Erythroblast (primary cell): ENCODE measurements at regions not wholly inside any gene's neighbourhood (a gene's known extent, or its start where the extent isn't known, plus 50 kb on each side); places are given as distances from the start of the nearest gene placed in this dataset.

ENCODE experiments used
- GATA1 ChIP-seq: IDR thresholded peaks from 2 replicates; pipeline ENCODE4 v1.6.1; 2011; ENCODE audit warnings: low read depth, mild to moderate bottlenecking, control low read depth, low read length, moderate library complexity
- POLR2A ChIP-seq: IDR thresholded peaks from 2 replicates; pipeline ENCODE4 v1.6.1; 2011; ENCODE audit warnings: mild to moderate bottlenecking, low read length

- TF ChIP-seq POLR2A, result no peak
- no peak for TF ChIP-seq GATA1
These were observed 102.7 kb upstream of the UQCRFS1 start for GRCh38 chr19:29315556-29316190.
